ENCODE measurements at regions not wholly inside any gene's neighbourhood (a gene's known extent, or its start where the extent isn't known, plus 50 kb on each side); places are given as distances from the start of the nearest gene placed in this dataset.
"Not testable (repeated sequence)": the region's sequence is repeated elsewhere in the genome, so short reads cannot be mapped to it uniquely, and the experiment has no call there.

- DNase-seq (ENCODE audit: low spot score): no peak
Measured at GRCh38 chr18:2112435-2113045, 458.8 kb downstream of the METTL4 start.

GRCh38 chr18:2114289-2114688 lies 457.0 kb downstream of the METTL4 start:
- no peak for DNase-seq (ENCODE audit: low spot score)

- DNase-seq (ENCODE audit: low spot score): no peak
Measured at GRCh38 chr18:2114765-2115164, 456.5 kb downstream of the METTL4 start.

- no peak for DNase-seq (ENCODE audit: low spot score)
Measured at GRCh38 chr18:2121224-2121623, 450.1 kb downstream of the METTL4 start.

GRCh38 chr18:2123077-2123476 lies 448.2 kb downstream of the METTL4 start:
- DNase-seq (ENCODE audit: low spot score): no peak

GRCh38 chr18:2134364-2134763 lies 436.9 kb downstream of the METTL4 start:
- no peak for DNase-seq (ENCODE audit: low spot score)

- no peak for DNase-seq (ENCODE audit: low spot score)
Measured at GRCh38 chr18:2135309-2135708, 436.0 kb downstream of the METTL4 start.

- no peak for DNase-seq (ENCODE audit: low spot score)
Measured at GRCh38 chr18:2138552-2138951, 432.8 kb downstream of the METTL4 start.

GRCh38 chr18:2139691-2140090 lies 431.6 kb downstream of the METTL4 start:
- no peak for DNase-seq (ENCODE audit: low spot score)

GRCh38 chr18:2143636-2144035 lies 427.7 kb downstream of the METTL4 start:
- no peak for DNase-seq (ENCODE audit: low spot score)

- no peak for DNase-seq (ENCODE audit: low spot score)
Measured at GRCh38 chr18:2144811-2145210, 426.5 kb downstream of the METTL4 start.

- no peak for DNase-seq (ENCODE audit: low spot score)
Measured at GRCh38 chr18:2146092-2146491, 425.2 kb downstream of the METTL4 start.

GRCh38 chr18:2146754-2147153 lies 424.6 kb downstream of the METTL4 start:
- no peak for DNase-seq (ENCODE audit: low spot score)

GRCh38 chr18:2147476-2148230 lies 423.7 kb downstream of the METTL4 start:
- no peak for DNase-seq (ENCODE audit: low spot score)

GRCh38 chr18:2148823-2149222 lies 422.5 kb downstream of the METTL4 start:
- no peak for DNase-seq (ENCODE audit: low spot score)

GRCh38 chr18:2150566-2150965 lies 420.7 kb downstream of the METTL4 start:
- DNase-seq (ENCODE audit: low spot score): no peak

GRCh38 chr18:2154278-2154677 lies 417.0 kb downstream of the METTL4 start:
- DNase-seq (ENCODE audit: low spot score): no peak

GRCh38 chr18:2164644-2165550 lies 406.4 kb downstream of the METTL4 start:
- DNase-seq (ENCODE audit: low spot score): no peak

- DNase-seq (ENCODE audit: low spot score): not testable (repeated sequence)
Measured at GRCh38 chr18:2166876-2167275, 404.4 kb downstream of the METTL4 start.

GRCh38 chr18:2168022-2168421 lies 403.3 kb downstream of the METTL4 start:
- no peak for DNase-seq (ENCODE audit: low spot score)

GRCh38 chr18:2169656-2170055 lies 401.6 kb downstream of the METTL4 start:
- DNase-seq (ENCODE audit: low spot score): no peak

- DNase-seq (ENCODE audit: low spot score): no peak
Measured at GRCh38 chr18:2171840-2172625, 399.3 kb downstream of the METTL4 start.
